ENCODE measurements at regions not wholly inside any gene's neighbourhood (a gene's known extent, or its start where the extent isn't known, plus 50 kb on each side); places are given as distances from the start of the nearest gene placed in this dataset.
A peak's percentile ranks its signal among the peaks of the same experiment; 100 is the strongest.

DNA sequence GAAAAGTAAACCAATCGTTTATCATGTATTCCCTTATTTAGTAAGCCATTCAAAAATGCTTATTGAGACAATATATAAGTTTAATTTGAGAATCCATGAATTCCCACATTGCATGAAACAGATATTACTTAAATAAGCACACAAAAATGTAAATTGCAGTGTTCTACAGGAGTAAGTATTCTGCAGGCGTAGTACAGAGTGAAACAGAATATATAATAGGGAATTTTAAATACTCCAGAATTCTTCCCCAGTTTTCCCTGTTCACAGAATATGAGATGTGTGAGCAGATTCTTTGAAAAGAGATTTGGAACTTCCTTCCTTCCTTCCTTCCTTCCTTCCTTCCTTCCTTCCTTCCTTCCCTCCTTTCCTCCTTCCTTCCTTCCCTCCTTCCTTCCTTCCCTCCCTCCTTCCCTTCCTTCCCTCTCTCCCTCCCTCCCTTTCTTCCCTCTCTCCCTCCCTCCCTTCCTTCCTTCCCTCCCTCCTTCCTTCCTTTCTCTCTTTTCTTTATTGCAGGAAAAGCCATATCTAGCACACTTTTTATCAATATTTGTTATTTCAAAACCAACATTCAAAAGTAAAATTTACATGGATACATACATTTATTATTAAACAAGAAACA is 977.7 kb upstream of the LRRTM1 start:
- no peak for FAIRE-seq
- DNase-seq (ENCODE audit: insufficient read length, low spot score): no peak

DNA sequence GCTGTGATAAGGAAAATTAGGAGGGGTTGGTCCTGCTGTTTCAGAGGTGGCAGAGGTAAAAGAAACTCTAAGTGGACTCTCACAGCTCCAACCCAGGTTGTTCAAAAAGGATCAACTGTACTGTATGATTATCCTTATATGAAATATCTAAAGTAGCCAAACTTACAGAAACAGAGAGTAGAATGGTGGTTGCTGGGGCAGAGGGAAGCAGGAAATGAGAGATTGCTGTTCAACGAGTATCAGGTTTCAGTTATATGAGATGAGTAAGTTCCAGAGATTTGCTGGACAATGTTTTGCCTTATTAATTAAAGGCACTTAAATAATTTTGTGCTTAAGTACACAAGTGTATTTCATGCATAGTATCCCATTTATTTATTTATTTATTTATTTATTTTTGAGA is 972.0 kb upstream of the LRRTM1 start:
- DNase-seq (ENCODE audit: insufficient read length, low spot score) (no peak), FAIRE-seq (no peak)

DNA sequence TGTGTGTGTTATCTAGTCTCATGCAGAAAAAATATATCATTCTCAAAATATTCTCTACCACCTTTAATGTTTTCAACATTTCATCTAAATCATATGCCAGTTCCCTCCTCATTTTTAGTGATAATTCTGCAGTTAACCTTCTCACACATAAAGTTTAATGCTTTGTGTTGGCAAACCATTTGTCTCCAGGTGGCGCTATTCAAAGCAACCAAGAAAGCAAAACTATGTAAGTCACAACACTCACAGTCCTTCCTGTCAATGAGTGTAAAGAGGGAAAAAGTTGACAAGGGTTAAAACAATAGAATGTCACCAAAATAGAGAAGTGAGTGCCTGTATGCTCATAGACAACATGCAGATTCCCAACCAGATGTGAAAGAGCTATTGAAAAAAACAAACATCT is 961.6 kb upstream of the LRRTM1 start:
- DNase-seq (ENCODE audit: insufficient read length, low spot score) (peak; percentile 1), FAIRE-seq (no peak)

DNA sequence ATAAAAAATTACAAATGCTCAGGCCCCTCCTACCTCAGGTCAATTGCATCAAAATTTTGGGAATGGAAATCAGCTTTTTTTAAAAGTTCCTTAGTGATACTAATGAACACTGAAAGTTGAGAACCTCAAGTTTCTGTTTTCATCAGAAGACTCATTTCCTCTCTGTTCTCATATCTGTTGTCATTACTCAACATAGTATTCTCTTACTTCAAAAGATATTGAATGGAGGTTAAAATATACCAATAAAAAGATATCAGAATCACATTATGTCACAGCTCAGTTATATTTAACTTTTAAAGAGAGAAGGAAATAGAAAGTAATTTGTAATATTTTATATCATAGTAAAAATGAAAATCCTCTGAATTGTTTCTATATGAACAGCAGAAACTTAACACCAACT is 959.4 kb upstream of the LRRTM1 start:
- no peak for DNase-seq (ENCODE audit: insufficient read length, low spot score)
- FAIRE-seq: no peak

DNA sequence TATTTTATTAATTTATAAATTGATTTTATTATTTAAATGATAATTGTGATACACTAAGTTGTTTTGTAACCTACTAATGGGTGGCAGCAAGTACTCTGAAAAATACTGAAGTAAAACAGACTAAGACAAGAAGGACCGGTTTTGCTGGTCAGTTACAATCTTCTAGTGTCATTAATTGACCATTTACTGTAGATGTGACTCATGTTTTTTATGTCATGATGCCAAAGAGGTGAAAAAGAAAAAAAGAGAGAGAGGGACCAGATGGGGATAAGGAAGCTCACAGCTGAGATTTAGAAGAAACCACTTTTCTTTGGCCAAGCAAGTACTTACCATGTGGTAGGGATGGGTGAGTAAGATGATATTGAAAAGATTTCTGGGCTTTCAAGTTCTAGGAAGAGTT is 955.8 kb upstream of the LRRTM1 start:
- FAIRE-seq: no peak

DNA sequence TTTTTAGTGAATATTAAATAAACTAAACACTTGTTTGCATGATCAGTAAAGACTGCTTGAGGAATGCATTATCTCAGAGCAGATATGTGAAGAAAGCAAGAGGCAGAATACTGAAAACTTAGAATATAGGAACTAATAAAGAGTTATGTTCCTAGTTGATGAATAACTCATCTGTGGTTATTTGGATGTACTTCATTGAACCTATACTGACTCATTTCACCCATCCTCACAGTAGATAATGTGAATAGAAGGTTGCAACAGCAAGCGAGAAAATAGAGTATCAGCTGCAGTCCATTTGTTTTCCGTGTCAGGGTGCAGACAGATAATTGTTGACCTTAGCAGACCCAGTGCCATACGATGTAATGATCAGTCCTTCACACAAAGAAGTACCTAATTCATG is 945.7 kb upstream of the LRRTM1 start:
- DNase-seq (ENCODE audit: insufficient read length, low spot score) (no peak), FAIRE-seq (no peak)

More for the DNA sequence above, 955.8 kb upstream of the LRRTM1 start:
- DNase-seq (ENCODE audit: insufficient read length, low spot score): no peak

DNA sequence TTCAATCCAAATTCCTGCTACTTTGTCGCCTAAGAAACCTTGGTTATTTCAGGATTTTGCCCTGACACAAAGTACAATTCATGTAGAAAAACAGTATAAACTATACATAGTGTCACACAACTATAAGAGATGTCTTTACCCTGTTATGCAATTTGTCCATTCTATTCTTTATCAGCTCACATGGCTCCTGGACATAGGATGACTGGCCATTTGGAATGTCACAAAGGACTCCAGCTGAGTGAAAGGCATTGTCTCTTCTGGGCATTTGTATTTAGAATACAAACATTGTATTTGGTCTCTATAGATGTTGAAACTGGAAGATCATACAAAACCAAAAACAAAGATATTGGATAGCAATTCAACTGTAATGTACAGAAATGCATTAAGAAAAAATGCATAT is 944.6 kb upstream of the LRRTM1 start:
- FAIRE-seq (no peak), DNase-seq (ENCODE audit: insufficient read length, low spot score) (no peak)

DNA sequence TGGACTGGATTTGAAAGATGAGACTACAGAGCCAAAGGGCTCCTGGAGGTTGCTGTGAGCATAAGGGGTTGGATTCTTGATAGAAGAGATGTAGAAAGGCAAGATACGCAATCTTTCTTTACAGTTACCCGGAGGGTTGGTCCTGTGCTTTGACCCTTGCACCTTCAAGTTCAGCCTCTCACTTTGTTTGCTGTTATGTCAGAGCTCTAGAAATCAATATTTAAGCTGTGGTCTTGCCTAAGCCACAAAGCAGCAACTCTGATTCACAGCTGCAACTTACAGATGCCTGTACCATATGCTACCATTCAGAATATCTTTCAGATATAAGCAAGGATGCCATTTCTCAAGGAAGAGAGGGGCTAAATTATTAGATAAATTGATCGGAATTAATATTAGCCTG is 943.1 kb upstream of the LRRTM1 start:
- no peak for DNase-seq (ENCODE audit: insufficient read length, low spot score)
- FAIRE-seq: no peak

DNA sequence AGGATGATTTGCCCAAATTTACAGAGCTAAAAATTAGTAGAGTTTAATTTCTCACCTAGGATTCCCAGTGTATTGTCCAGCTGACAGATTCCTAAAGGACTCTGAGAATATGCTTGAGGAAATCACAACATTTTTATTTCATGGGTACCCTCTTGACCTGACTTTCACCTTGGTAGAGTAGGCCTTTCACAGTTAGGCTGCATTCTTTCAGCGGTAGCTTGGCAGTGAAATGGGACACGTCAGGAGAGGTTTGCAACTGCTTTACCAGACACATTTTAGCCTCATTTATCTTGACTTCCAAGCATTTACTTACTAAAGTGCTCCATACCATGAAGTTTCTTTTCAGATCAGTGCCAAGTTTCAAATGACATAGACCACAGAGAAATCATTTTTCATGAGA is 937.9 kb upstream of the LRRTM1 start:
- DNase-seq (ENCODE audit: insufficient read length, low spot score) (no peak), FAIRE-seq (no peak)

DNA sequence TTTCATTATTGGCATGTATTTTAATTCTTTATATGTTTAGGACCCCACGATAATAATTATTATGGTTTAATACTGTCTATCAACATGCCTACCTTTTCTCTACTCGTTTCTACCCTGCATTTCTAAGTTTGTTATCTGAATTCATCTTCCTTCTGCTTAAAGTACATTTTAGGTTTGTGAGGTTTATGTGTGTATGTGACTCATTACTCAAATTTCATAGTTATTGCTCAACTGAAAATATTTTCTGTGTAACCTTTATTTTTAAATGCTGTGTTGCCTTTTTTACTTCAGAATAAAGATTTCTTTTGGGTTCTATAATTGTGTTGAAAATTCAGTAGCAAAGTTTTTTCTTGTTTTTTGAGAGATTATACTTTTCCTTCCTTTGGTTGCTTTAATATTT is 933.9 kb upstream of the LRRTM1 start:
- DNase-seq (ENCODE audit: insufficient read length, low spot score): no peak
- FAIRE-seq: no peak

DNA sequence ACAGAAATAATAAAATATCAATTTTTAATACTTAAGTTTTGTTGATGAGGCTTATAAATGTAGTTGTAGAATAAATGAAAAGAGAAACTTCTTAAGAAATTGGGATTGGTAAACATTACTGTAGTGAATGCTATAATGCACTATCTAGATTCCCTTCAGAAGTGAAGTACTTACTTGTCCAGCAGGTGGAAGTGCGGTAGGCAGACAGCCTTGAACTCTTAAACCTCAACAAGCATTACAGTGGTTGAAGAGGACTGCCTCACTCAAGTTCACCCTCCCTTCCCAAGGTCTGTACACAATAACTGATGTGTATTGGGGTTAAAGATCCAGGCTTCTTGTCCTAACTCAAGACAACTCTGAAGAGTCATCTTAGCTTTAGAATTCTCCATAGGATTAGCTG is 931.0 kb upstream of the LRRTM1 start:
- DNase-seq (ENCODE audit: insufficient read length, low spot score) (no peak), FAIRE-seq (no peak)

DNA sequence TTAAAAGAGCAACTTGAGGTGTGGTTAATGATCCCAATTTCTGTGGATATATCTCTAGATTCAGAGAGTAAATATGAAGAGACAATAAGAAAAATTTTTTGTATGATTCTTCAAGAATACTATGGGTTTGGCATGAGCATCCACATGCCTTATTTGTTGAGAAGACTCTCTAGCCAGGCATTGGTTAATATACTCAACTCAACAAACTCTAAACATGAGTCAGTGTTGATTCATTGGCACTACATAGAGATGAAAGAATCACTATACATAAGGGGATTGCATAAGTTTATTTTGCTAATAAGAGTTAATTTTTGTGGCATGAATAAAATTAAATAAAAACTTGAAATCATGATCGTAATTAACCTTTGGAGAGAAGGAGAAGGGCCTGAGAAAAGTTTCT is 930.2 kb upstream of the LRRTM1 start:
- no peak for DNase-seq (ENCODE audit: insufficient read length, low spot score)
- no peak for FAIRE-seq

DNA sequence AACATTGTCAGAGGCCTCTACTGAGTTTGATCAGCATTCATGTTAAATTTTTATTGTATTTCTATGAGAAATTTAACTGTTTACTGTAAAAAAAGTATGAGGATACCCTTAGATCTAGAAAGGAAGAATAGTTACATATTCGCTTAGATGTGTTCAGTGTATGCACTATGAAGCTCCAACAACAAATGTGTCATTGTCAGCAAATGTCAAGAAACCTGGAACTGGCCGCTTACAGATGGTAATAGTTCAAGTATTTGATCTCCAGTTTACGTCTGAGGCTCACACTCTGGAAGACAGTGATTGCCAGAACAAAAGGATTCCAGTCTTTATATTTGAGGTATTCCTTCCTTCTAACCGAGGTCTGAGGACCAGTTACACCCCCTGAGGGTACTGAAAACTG is 921.2 kb upstream of the LRRTM1 start:
- DNase-seq (ENCODE audit: insufficient read length, low spot score): no peak
- no peak for FAIRE-seq

DNA sequence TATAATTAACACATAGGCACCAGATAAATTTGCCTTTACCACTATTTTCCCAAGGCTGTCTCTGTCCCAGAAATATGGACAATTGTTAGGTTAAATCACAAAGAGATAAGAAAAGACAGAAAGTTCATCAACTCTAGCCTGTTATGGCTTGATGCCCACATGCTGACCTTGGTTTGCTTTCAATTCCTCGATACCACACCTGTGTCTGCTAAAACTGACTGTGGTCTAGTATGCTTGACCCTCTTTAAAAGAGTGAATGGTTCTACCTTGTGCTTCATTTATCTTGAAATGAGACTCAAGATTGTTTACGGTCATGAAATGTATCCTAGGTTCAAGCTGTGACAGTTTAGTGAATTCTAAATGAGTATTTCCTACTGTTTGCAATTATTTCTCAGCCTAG is 909.0 kb upstream of the LRRTM1 start:
- no peak for DNase-seq (ENCODE audit: insufficient read length, low spot score)
- no peak for FAIRE-seq

DNA sequence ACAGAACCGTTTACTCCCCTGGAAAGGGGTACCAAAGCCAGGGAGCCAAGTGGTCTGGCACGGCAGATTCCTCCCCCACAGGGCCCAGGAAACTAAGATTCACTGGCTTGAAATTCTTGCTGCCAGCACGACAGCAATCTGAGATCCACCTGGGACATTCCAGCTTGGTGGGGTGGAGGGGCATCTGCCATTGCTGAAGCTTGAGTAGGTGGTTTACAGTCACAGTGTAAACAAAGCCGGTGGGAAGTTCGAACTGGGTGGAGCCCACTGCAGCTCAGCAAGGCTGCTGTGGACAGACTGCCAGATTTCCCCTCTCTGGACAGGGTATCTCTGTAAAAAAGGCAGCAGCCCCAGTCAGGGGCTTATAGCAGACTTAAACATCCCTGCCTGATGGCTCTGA is 901.7 kb upstream of the LRRTM1 start:
- no peak for FAIRE-seq
- no peak for DNase-seq (ENCODE audit: insufficient read length, low spot score)

DNA sequence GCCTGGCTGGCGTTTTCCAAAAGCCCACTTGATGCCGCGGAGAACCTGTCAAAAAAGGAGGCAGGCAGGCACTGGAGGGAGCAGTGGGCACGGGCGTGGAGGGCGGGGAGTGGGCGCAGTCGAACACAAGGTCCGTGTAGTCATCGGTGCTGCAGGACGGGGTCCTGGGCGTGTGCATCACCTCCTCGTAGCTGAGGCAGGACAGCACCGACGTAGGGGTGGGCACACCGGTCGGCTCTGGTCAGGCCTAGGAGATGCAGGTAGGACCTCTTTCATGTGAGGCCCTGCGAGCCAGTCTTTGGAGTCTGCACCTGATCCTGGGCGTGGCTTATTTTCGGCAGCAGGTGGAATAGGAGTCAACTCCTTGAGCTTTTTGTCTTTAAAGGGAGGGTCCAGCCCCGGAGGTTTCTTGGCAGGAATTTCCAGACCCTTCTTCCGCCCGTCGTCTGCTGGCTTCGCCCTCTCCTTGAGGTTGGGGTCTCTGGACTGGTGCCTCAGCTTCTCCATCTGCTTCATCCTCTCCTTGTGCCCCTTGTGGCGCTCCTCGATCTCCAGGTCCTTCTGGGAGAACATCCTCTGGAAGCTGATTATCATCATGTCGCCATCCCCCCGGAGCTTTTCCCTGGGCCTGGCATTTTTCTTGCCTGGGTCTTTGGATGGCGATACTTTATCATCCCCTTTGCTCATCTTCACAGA is 892.5 kb upstream of the LRRTM1 start:
- FAIRE-seq (no peak), DNase-seq (ENCODE audit: insufficient read length, low spot score) (no peak)

DNA sequence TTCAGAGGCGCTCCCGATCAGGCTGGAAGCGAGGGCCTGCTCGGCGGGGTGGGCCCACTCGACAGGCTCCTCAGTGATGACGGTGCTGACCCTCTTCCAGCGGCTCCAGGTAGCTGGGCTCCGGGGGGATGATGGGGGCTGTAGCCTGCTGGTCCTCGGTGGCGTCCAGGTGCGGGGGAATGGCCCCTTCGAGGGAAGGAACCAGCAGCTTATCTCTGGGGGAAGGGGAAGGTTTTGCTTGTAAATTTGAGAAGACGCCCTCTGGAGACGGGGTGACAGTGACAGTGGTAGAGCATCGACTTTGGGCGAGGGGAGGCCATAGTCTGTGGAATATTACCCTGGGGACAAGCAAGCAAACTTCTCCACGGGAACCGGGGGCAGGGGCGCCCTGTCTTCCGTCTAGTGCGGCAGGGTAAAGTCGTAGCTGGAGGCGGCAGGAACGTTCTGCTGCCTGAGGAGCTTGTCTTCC is 891.9 kb upstream of the LRRTM1 start:
- no peak for DNase-seq (ENCODE audit: insufficient read length, low spot score)
- no peak for FAIRE-seq

DNA sequence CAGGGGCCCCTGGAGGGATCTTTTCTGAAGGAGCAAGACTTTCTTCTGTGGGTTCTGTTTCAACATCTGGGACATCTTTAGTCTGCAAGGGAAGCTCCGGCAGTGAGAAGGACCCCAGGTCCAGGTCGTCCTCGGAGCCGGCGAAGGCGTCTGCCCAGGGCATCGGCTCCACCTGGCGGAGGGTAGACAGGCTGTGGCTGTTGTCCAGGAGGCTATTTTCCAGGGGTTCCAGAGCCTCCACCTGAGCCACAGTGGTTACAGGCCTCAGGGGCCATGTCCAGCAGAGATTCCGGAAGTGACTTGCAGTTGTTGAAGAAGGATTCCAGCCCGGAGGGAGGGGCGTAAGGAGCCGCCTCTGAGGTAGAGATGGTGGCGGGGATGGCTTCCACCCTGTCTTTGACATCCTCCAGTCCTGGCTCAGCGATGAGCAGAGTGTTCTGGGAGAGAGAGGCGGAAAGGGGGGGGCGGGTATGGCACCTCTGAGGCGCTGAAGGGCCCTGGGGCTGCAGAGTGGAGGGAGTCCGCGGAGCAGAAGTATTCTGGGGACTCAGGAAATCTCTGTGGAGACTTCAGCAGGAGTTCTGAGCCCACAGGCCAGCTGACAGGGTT is 891.3 kb upstream of the LRRTM1 start:
- DNase-seq (ENCODE audit: insufficient read length, low spot score): no peak
- no peak for FAIRE-seq

DNA sequence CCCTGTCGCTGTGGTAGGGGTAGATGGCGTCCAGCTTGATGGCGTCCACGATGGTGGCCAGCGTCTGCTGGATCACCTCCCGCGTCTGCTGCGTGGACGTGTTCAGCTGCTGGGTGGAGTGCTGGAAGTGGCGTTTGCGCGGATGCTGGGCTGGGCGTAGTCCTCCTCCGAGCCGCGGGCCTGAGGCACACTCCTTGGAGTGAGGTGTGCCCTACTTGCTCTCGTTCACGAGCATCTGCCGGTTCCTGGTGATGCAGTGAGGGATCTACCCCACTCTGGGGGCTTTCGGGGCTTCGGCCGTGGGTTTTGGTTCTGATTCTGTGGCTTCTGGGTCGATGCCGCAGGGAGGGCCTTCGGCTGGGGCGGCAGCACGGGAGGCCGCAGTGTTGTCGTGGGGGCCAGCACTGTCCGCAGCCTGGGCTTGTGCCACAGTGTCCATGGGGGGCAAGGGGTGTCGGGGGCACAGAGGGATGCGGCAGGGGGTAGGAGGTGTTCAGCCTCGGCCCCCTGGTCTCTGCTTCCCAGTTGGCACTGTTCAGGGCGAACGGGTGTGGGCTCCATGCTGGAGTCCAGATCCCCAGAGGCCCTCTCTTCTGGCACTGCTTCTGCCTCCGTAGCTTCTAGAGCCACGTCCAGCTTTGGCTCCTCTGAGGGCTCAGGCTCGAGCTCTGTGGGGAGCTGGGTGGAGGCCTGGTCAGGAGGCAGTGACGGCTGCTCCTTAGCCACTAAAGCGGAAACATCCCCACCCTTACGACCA is 890.6 kb upstream of the LRRTM1 start:
- no peak for FAIRE-seq

DNA sequence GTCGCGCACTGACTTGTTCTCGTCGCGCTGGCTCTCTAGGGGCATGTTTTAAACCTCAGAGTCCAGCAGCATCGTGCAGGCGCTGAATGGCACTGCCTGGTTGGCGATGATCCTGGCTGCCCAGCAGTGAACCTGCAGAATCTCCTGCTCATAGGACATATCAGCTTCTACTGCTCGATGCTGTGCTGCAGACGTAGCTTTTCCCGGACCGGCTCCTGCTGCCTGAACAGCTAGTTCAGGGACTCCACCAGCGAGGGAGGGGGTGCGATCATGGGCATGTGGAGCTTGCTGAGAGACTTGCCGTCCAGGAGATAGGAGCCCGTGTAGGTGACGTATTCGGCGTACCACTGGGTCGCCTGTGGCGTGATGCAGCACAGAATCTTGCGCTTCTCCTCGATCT is 890.0 kb upstream of the LRRTM1 start:
- FAIRE-seq (no peak), DNase-seq (ENCODE audit: insufficient read length, low spot score) (no peak)

More for the DNA sequence above, 890.6 kb upstream of the LRRTM1 start:
- no peak for DNase-seq (ENCODE audit: insufficient read length, low spot score)

DNA sequence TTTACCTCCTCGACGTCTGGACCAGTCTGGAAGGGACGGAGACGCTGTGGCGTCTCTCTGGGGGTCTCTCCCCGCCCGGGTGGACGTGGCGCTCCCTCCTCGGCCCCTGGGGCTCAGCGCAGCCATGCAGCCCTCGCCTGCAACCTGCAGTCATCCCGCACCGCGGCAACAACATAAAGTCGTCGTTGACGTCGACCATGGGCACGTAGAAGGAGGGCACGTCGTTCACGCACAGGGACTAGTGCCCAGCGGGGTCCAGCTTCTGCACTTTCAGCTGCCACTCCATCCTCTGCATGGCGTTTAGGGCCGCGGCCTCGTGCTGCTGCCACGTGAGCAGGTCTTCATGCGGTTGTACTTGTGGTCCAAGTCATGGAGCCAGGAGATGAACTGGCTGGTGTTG is 889.6 kb upstream of the LRRTM1 start:
- FAIRE-seq (no peak), DNase-seq (ENCODE audit: insufficient read length, low spot score) (no peak)

DNA sequence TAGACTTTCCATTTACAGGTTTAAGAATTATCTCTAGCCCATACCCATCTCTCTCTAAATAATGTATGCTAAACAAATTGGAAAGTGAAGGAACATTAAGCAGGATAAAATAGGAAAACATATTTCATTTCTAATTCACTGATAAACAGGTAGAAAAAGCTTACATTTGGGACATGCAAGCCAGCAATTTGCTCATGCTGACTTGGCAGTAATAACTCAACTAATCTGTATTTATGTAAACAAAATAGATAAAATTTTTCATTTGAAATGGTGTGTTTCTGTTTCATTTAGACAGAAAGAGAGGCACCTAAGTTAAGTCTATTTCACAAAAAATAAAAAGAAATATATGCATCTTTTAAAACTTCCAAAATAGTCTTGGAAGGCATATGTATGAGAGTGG is 877.3 kb upstream of the LRRTM1 start:
- FAIRE-seq (no peak), DNase-seq (ENCODE audit: insufficient read length, low spot score) (no peak)
